WTC11 (cell line): ENCODE measurements at regions not wholly inside any gene's neighbourhood (a gene's known extent, or its start where the extent isn't known, plus 50 kb on each side); places are given as distances from the start of the nearest gene placed in this dataset.

ENCODE experiments used
- ATAC-seq: fragments of 200-7000 bp; cut with Tn5 transposase; 2 replicates; pipeline ENCODE4 v1.10.0; 2021; ENCODE audit warnings: mild to moderate bottlenecking, moderate library complexity
- CTCF ChIA-PET: fragments of 300-600 bp; sonication (Branson Sonifier 250); formaldehyde crosslinking; loops from one replicate; lab custom pipeline; 2021; ENCODE audit warnings: antibody characterized with exemption; lab: Charles Lee
- POLR2A ChIA-PET: fragments of 350-600 bp; sonication (Branson Sonifier 250); formaldehyde crosslinking; loops from one replicate; lab custom pipeline; 2021; ENCODE audit warnings: antibody characterized with exemption; lab: Charles Lee
- DNase-seq: peaks from one replicate; pipeline ENCODE4 v3.0.0; 2021; ENCODE audit warnings: low spot score
- H3K27ac Mint-ChIP-seq: 2 replicates; pipeline ENCODE4 v1.8.0; 2021; ENCODE audit warnings: mixed read lengths
- H3K27me3 Mint-ChIP-seq: 2 replicates; pipeline ENCODE4 v1.8.0; 2021; ENCODE audit warnings: low read depth, mild to moderate bottlenecking, moderate library complexity, mixed read lengths
- H3K36me3 Mint-ChIP-seq: 2 replicates; pipeline ENCODE4 v1.8.0; 2021; ENCODE audit warnings: mixed read lengths
- H3K4me1 Mint-ChIP-seq: 2 replicates; pipeline ENCODE4 v1.8.0; 2022; ENCODE audit warnings: mixed read lengths
- H3K4me3 Mint-ChIP-seq: 2 replicates; pipeline ENCODE4 v1.8.0; 2021; ENCODE audit warnings: mild to moderate bottlenecking, moderate library complexity, mixed read lengths
- H3K9me3 Mint-ChIP-seq: 2 replicates; pipeline ENCODE4 v1.8.0; 2021; ENCODE audit warnings: mixed read lengths
- ATF1 ChIP-seq: sonication (generic); formaldehyde crosslinking; IDR thresholded peaks from 2 replicates; pipeline ENCODE4 v1.8.1; 2023; ENCODE audit warnings: mild to moderate bottlenecking, moderate library complexity, missing genetic modification reagents
- ELF4 ChIP-seq: sonication (generic); formaldehyde crosslinking; IDR thresholded peaks from 2 replicates; pipeline ENCODE4 v1.8.1; 2022; ENCODE audit warnings: low read depth, mild to moderate bottlenecking, moderate library complexity, missing genetic modification reagents
- EMX1 ChIP-seq: fragments of 250-450 bp; sonication (Bioruptor Pico); IDR thresholded peaks from 2 replicates; pipeline ENCODE4 v1.8.0; 2021; ENCODE audit warnings: mild to moderate bottlenecking
- FOXP4 ChIP-seq: sonication (generic); formaldehyde crosslinking; IDR thresholded peaks from 2 replicates; pipeline ENCODE4 v1.8.0; 2022; ENCODE audit warnings: mild to moderate bottlenecking, missing genetic modification reagents
- KAT7 ChIP-seq: sonication (generic); formaldehyde crosslinking; IDR thresholded peaks from 2 replicates; pipeline ENCODE4 v1.8.1; 2023; ENCODE audit warnings: missing genetic modification reagents, mild to moderate bottlenecking, borderline replicate concordance
- MXD4 ChIP-seq: fragments of 250-450 bp; sonication (Bioruptor Pico); IDR thresholded peaks from 2 replicates; pipeline ENCODE4 v1.8.0; 2021; ENCODE audit warnings: mild to moderate bottlenecking, moderate library complexity, borderline replicate concordance
- OVOL2 ChIP-seq: fragments of 250-450 bp; sonication (Bioruptor Pico); IDR thresholded peaks from 2 replicates; pipeline ENCODE4 v1.9.0; 2021; ENCODE audit warnings: mild to moderate bottlenecking, borderline replicate concordance
- TEAD1 ChIP-seq: sonication (generic); formaldehyde crosslinking; IDR thresholded peaks from 2 replicates; pipeline ENCODE4 v1.8.0; 2022; ENCODE audit warnings: mild to moderate bottlenecking, missing genetic modification reagents
- ZBTB21 ChIP-seq: sonication (generic); formaldehyde crosslinking; IDR thresholded peaks from 2 replicates; pipeline ENCODE4 v1.8.1; 2023; ENCODE audit warnings: mild to moderate bottlenecking, missing genetic modification reagents, borderline replicate concordance
- ZNF121 ChIP-seq: sonication (generic); formaldehyde crosslinking; IDR thresholded peaks from 2 replicates; pipeline ENCODE4 v1.8.0; 2023; ENCODE audit warnings: missing genetic modification reagents
- ZNF317 ChIP-seq: sonication (generic); formaldehyde crosslinking; IDR thresholded peaks from 2 replicates; pipeline ENCODE4 v1.8.1; 2023; ENCODE audit warnings: low read depth, mild to moderate bottlenecking, moderate library complexity, missing genetic modification reagents, borderline replicate concordance
- TF ChIP-seq, protein P1 (sequence below): sonication (generic); formaldehyde crosslinking; IDR thresholded peaks from 2 replicates; pipeline ENCODE4 v1.8.1; 2022; ENCODE audit warnings: low read depth, missing genetic modification reagents, borderline replicate concordance
- TF ChIP-seq, protein P2 (sequence below): fragments of 250-450 bp; sonication (Bioruptor Pico); conservative IDR thresholded peaks from 2 replicates; pipeline ENCODE4 v1.9.0; 2021; ENCODE audit warnings: mild to moderate bottlenecking
- TF ChIP-seq, protein P3 (sequence below): sonication (generic); formaldehyde crosslinking; IDR thresholded peaks from 2 replicates; pipeline ENCODE4 v1.8.0; 2023; ENCODE audit warnings: mild to moderate bottlenecking, missing genetic modification reagents
- TF ChIP-seq, protein P4 (sequence below): sonication (generic); formaldehyde crosslinking; IDR thresholded peaks from 2 replicates; pipeline ENCODE4 v1.8.0; 2022; ENCODE audit warnings: mild to moderate bottlenecking, missing genetic modification reagents
- TF ChIP-seq, protein P5 (sequence below): sonication (generic); formaldehyde crosslinking; IDR thresholded peaks from 2 replicates; pipeline ENCODE4 v1.8.1; 2022; ENCODE audit warnings: mild to moderate bottlenecking, moderate library complexity, missing genetic modification reagents

- Mint-ChIP-seq H3K27me3 (no peaks in the 10 kb centered on the region), H3K4me1 (no peaks in the 10 kb centered on the region), H3K36me3 (no peaks in the 10 kb centered on the region), H3K27ac (no peak overlapping the region), H3K9me3 (no peaks in the 10 kb centered on the region; the same call in 1 of the 2 replicates), H3K4me3 (no peak overlapping the region)
- ChIA-PET CTCF (no interaction called here), POLR2A (no interaction called here)
- TF ChIP-seq, protein P1, sequence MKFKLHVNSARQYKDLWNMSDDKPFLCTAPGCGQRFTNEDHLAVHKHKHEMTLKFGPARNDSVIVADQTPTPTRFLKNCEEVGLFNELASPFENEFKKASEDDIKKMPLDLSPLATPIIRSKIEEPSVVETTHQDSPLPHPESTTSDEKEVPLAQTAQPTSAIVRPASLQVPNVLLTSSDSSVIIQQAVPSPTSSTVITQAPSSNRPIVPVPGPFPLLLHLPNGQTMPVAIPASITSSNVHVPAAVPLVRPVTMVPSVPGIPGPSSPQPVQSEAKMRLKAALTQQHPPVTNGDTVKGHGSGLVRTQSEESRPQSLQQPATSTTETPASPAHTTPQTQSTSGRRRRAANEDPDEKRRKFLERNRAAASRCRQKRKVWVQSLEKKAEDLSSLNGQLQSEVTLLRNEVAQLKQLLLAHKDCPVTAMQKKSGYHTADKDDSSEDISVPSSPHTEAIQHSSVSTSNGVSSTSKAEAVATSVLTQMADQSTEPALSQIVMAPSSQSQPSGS (CRISPR knock-in tag): no peak
- TF ChIP-seq, protein P2, sequence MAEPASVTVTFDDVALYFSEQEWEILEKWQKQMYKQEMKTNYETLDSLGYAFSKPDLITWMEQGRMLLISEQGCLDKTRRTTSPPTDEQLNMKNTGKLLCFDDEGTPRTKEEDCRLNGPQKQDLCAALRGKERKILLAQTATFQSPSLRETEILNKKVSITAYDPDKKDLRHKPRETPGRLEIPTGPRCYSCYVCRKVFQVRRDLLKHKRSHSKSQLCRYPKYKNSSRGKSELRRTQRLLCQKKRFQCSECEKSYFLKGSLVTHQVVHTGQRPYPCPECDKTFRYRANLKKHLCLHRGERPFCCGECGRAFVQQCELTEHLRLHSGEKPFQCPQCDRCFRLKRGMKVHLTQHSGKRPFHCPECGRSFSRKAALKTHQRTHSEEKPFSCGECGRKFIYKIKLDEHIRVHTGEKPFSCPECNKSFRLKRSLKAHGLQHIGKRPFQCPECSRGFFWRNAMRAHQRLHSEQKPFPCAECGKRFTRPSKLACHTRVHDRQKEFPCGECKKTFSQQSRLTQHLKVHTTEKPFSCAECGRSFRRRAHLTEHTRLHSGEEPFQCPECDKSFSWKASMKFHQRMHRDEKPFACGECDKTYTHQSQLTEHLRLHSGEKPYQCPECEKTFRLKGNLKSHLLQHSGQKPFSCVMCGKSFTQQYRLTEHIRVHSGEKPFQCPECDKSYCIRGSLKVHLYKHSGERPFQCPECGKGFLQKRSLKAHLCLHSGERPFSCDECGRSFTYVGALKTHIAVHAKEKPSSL (CRISPR knock-in tag): no peak
- no peak for TF ChIP-seq ATF1
- TF ChIP-seq OVOL2 (CRISPR knock-in tag): no peak
- TF ChIP-seq, protein P3, sequence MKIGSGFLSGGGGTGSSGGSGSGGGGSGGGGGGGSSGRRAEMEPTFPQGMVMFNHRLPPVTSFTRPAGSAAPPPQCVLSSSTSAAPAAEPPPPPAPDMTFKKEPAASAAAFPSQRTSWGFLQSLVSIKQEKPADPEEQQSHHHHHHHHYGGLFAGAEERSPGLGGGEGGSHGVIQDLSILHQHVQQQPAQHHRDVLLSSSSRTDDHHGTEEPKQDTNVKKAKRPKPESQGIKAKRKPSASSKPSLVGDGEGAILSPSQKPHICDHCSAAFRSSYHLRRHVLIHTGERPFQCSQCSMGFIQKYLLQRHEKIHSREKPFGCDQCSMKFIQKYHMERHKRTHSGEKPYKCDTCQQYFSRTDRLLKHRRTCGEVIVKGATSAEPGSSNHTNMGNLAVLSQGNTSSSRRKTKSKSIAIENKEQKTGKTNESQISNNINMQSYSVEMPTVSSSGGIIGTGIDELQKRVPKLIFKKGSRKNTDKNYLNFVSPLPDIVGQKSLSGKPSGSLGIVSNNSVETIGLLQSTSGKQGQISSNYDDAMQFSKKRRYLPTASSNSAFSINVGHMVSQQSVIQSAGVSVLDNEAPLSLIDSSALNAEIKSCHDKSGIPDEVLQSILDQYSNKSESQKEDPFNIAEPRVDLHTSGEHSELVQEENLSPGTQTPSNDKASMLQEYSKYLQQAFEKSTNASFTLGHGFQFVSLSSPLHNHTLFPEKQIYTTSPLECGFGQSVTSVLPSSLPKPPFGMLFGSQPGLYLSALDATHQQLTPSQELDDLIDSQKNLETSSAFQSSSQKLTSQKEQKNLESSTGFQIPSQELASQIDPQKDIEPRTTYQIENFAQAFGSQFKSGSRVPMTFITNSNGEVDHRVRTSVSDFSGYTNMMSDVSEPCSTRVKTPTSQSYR (CRISPR knock-in tag): no peak
- TF ChIP-seq FOXP4 (CRISPR knock-in tag): no peak
- TF ChIP-seq MXD4: no peak
- no peak for TF ChIP-seq EMX1 (CRISPR knock-in tag)
- TF ChIP-seq, protein P4, sequence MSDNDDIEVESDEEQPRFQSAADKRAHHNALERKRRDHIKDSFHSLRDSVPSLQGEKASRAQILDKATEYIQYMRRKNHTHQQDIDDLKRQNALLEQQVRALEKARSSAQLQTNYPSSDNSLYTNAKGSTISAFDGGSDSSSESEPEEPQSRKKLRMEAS (CRISPR knock-in tag): no peak
- TF ChIP-seq ZNF121: no peak
- no peak for TF ChIP-seq TEAD1 (CRISPR knock-in tag)
- no peak for TF ChIP-seq ZNF317
- no peak for TF ChIP-seq ELF4 (CRISPR knock-in tag)
- no peak for ATAC-seq
- DNase-seq: no peak
These were observed 133.8 kb upstream of the NAALADL2 start for GRCh38 chr3:174725303-174725702.

- POLR2A ChIA-PET: interaction anchor here (0.8 kb wide), 1 partner anchor 11 kb away, joined by 3 read pairs; no protein-coding TSS in a partner anchor
- Mint-ChIP-seq H3K27ac (no peak overlapping the region), H3K4me1 (no peaks in the 10 kb centered on the region; the same call in none of the 2 replicates), H3K4me3 (no peak overlapping the region), H3K36me3 (peaks cover 6% of the 10 kb centered on the region), H3K27me3 (no peaks in the 10 kb centered on the region), H3K9me3 (peaks cover 17% of the 10 kb centered on the region)
- DNase-seq (no peak), ATAC-seq (no peak)
- CTCF ChIA-PET: no interaction called here
- no peak for TF ChIP-seq ZNF121
- TF ChIP-seq, protein P5, sequence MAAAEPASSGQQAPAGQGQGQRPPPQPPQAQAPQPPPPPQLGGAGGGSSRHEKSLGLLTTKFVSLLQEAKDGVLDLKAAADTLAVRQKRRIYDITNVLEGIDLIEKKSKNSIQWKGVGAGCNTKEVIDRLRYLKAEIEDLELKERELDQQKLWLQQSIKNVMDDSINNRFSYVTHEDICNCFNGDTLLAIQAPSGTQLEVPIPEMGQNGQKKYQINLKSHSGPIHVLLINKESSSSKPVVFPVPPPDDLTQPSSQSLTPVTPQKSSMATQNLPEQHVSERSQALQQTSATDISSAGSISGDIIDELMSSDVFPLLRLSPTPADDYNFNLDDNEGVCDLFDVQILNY (CRISPR knock-in tag): no peak
- TF ChIP-seq ZBTB21 (CRISPR knock-in tag): no peak
- TF ChIP-seq KAT7 (CRISPR knock-in tag): no peak
- TF ChIP-seq, protein P4 (CRISPR knock-in tag): no peak
These were observed 121.2 kb upstream of the NAALADL2 start for GRCh38 chr3:174737966-174738365.
